ENCODE measurements at regions not wholly inside any gene's neighbourhood (a gene's known extent, or its start where the extent isn't known, plus 50 kb on each side); places are given as distances from the start of the nearest gene placed in this dataset.

DNA sequence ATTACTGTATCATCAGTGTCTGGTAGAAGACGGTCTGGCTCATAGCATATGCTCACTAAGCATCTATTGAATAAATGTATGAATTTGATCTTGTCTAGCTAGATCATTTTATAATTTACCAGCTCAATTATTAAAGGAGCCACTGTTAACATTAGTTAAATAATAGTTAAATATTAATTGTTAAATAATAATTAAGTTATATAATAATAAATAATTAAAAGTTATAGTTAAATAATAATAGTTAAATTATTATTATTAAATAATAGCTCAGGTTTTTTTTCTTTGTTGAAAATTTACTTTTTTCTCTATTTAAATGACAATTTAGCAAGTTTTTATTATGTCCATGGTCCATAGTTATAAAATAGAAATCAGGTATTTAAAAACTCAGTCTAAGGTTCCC is 274.4 kb downstream of the OXSM start:
- Histone ChIP-seq H3K9me3 (no peaks in the 10 kb centered on the region), H3K9ac (ENCODE audit: low read depth in 2 of 2, low read length in 2 of 2) (no peak overlapping the region), H3K27me3 (no peaks in the 10 kb centered on the region), H3K27ac (no peak overlapping the region), H3K4me3 (no peak overlapping the region), H3K4me1 (no peaks in the 10 kb centered on the region), H3K36me3 (no peaks in the 10 kb centered on the region)
- DNase-seq, result no peak
- intact Hi-C loops (cut with DNase I), result no loop called here
- TF ChIP-seq, protein P1, sequence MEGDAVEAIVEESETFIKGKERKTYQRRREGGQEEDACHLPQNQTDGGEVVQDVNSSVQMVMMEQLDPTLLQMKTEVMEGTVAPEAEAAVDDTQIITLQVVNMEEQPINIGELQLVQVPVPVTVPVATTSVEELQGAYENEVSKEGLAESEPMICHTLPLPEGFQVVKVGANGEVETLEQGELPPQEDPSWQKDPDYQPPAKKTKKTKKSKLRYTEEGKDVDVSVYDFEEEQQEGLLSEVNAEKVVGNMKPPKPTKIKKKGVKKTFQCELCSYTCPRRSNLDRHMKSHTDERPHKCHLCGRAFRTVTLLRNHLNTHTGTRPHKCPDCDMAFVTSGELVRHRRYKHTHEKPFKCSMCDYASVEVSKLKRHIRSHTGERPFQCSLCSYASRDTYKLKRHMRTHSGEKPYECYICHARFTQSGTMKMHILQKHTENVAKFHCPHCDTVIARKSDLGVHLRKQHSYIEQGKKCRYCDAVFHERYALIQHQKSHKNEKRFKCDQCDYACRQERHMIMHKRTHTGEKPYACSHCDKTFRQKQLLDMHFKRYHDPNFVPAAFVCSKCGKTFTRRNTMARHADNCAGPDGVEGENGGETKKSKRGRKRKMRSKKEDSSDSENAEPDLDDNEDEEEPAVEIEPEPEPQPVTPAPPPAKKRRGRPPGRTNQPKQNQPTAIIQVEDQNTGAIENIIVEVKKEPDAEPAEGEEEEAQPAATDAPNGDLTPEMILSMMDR (IDR thresholded peaks at IDR 0.05), result no peak

DNA sequence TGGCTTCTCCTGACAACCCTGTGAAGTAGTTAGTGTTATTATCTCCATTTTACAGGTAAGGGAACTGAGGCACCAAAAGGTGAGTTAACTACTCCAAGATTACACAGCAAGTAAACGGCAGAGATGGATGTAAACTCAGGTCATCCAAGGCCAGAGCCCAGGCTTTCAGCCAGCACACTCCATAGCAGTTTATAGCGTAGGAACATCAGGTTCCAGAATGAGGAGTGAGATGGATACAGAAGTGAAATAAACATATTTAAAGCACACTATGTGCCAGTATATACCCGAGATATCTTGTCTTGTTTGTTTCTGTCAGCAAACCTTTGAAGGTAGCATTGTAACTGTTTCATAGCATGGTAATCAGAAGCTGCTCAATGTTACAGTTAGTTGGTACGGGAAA is 279.0 kb downstream of the OXSM start:
- Histone ChIP-seq H3K4me1 (no peaks in the 10 kb centered on the region), H3K36me3 (no peaks in the 10 kb centered on the region), H3K4me3 (no peak overlapping the region), H3K27ac (no peak overlapping the region), H3K9me3 (no peaks in the 10 kb centered on the region), H3K27me3 (no peaks in the 10 kb centered on the region), H3K9ac (ENCODE audit: low read depth in 2 of 2, low read length in 2 of 2) (no peak overlapping the region)
- DNase-seq, result no peak
- intact Hi-C loops (cut with DNase I), result no loop called here
- TF ChIP-seq, protein P1 (IDR thresholded peaks at IDR 0.05), result no peak

DNA sequence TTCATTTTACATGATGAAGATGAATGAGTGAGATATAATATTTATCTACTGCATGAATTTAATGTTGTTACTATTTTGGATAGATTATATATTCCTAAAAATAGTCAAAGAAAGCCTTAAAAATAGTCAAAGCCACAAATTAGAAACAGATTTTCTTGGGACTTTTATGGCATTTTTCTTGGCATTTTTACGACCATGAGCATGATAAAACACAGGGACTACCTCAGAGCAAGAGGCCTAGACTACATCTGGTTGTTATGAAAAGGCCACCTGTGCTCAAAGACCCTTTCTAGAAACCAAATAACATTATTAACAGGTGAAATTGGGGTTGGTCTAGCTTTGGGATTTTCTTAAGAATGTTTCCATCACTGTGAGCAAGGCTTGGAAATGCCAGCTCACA is 281.0 kb downstream of the OXSM start:
- intact Hi-C loops (cut with DNase I), result no loop called here
- H3K27ac ChIP-seq, result no peak overlapping the region
- TF ChIP-seq, protein P1 (IDR thresholded peaks at IDR 0.05), result no peak

DNA sequence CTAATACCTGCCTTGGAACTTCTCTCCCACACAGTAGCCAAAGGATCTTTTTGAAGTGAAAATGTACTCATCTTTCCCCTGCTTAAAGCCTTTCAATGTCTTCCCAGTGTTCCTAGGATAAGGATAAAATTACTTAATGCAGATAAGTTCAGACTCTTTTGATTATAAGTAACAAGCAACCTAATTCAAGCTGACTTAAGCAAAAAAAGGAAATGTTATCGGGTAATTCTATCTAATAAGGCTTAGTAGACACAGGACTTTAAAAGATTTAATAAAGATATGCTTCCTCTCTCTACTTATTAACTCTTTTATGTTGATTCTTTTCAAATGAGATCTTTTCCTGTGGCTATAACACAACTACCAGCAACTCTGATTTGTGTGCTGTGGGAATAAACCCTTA is 284.2 kb downstream of the OXSM start:
- Histone ChIP-seq H3K27me3 (no peaks in the 10 kb centered on the region), H3K9ac (ENCODE audit: low read depth in 2 of 2, low read length in 2 of 2) (no peak overlapping the region), H3K4me3 (no peak overlapping the region), H3K36me3 (no peaks in the 10 kb centered on the region), H3K4me1 (no peaks in the 10 kb centered on the region), H3K9me3 (no peaks in the 10 kb centered on the region), H3K27ac (no peak overlapping the region)
- DNase-seq, result no peak
- TF ChIP-seq, protein P1 (IDR thresholded peaks at IDR 0.05), result no peak
- intact Hi-C loops (cut with DNase I), result no loop called here

More for the DNA sequence above, 281.0 kb downstream of the OXSM start:
- H3K4me3 ChIP-seq, result no peak overlapping the region
- no peak for DNase-seq
- no peaks in the 10 kb centered on the region for H3K4me1 ChIP-seq
- H3K9ac ChIP-seq (ENCODE audit: low read depth in 2 of 2, low read length in 2 of 2), result no peak overlapping the region
- no peaks in the 10 kb centered on the region for H3K36me3 ChIP-seq
- no peaks in the 10 kb centered on the region for H3K9me3 ChIP-seq
- H3K27me3 ChIP-seq, result no peaks in the 10 kb centered on the region

DNA sequence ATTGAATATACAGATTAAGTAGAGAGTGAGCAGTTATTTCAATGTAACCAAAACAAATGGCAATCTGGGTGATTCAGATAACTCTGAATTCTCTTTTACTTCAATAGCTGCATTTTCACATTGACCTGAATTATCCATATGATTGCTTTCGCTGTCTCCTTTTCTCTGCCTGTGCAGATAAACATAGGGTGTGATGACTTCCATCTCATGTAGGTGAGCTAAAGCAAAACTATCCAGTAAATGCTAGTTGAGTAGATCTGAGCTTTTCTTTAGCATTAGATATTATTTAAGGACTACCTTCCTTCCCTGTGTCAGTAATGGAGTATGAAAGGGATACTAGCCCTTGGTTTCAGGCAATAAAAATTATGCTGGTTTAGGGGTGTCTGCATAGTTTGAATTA is 288.6 kb downstream of the OXSM start:
- no peak overlapping the region for H3K27ac ChIP-seq
- no peak overlapping the region for H3K4me3 ChIP-seq
- TF ChIP-seq, protein P1 (IDR thresholded peaks at IDR 0.05), result no peak
- no peaks in the 10 kb centered on the region for H3K4me1 ChIP-seq
- no peaks in the 10 kb centered on the region for H3K9me3 ChIP-seq
- DNase-seq, result no peak
- H3K9ac ChIP-seq (ENCODE audit: low read depth in 2 of 2, low read length in 2 of 2), result no peak overlapping the region
- H3K36me3 ChIP-seq, result no peaks in the 10 kb centered on the region
- intact Hi-C loops (cut with DNase I), result no loop called here
- H3K27me3 ChIP-seq, result no peaks in the 10 kb centered on the region

DNA sequence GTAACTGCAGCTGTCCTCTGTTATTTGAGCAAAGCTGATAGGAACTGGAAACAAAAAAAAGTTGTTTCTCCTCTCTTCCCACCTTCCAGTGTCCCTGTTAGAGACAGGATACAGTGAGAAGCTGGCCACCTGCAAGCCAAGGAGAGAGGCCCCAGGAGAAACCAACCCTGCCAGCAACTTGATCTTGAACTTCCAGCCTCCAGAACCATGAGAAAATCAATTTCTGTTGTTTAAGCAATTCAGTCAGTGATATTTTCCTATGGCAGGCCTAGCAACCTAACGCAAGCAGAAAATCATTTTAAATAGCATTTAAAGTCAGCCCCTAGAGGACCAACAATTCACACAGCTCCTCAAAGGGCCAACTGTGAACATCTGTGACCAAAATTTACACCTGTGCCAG is 291.3 kb downstream of the OXSM start:
- H3K4me3 ChIP-seq, result no peak overlapping the region
- no peak overlapping the region for H3K27ac ChIP-seq
- no peak for DNase-seq
- no peaks in the 10 kb centered on the region for H3K9me3 ChIP-seq
- TF ChIP-seq, protein P1 (IDR thresholded peaks at IDR 0.05), result no peak
- no peak overlapping the region for H3K9ac ChIP-seq (ENCODE audit: low read depth in 2 of 2, low read length in 2 of 2)
- no peaks in the 10 kb centered on the region for H3K36me3 ChIP-seq
- no peaks in the 10 kb centered on the region for H3K27me3 ChIP-seq
- intact Hi-C loops (cut with DNase I), result no loop called here
- H3K4me1 ChIP-seq, result no peaks in the 10 kb centered on the region
